ENCODE measurements at regions not wholly inside any gene's neighbourhood (a gene's known extent, or its start where the extent isn't known, plus 50 kb on each side); places are given as distances from the start of the nearest gene placed in this dataset.
"Not testable (repeated sequence)": the region's sequence is repeated elsewhere in the genome, so short reads cannot be mapped to it uniquely, and the experiment has no call there.

- H3K4me3 Mint-ChIP-seq (ENCODE audit: unreplicated experiment), result no peak overlapping the region
- no peak for DNase-seq (ENCODE audit: low spot score)
These were observed 153.5 kb upstream of the OR13F1 start for GRCh38 chr9:104350541-104350940.

DNA sequence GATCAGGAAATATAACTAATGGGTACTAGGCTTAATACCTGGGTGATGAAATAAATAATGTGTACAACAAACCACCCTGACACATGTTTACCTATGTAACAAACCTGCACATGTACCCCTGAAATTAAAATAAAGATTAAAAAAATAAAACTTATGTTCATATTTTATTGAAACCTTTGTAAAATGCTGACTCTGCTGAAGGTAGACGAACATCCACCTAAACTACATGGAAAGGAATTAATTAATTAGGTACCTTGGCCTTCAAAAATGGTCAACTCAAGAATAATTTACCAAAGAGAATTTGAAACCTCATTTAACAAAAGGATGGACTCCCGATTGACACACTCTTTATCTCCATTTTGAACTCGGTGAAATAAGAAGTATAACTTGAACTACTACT is 152.3 kb upstream of the OR13F1 start:
- Mint-ChIP-seq H3K36me3 (ENCODE audit: low read depth) (no peaks in the 10 kb centered on the region), H3K4me3 (ENCODE audit: unreplicated experiment) (no peak overlapping the region), H3K4me1 (ENCODE audit: low read depth) (no peaks in the 10 kb centered on the region), H3K27me3 (ENCODE audit: low read depth) (peaks cover 18% of the 10 kb centered on the region), H3K27ac (ENCODE audit: unreplicated experiment) (no peak overlapping the region), H3K9me3 (ENCODE audit: low read depth) (no peaks in the 10 kb centered on the region)
- DNase-seq (ENCODE audit: low spot score), result no peak
- no peak for TF ChIP-seq CTCF (IDR thresholded peaks at IDR 0.05)

More at GRCh38 chr9:104350541-104350940, 153.5 kb upstream of the OR13F1 start:
- no peak for TF ChIP-seq CTCF (IDR thresholded peaks at IDR 0.05)
- H3K4me1 Mint-ChIP-seq (ENCODE audit: low read depth), result no peaks in the 10 kb centered on the region
- peaks cover 18% of the 10 kb centered on the region for H3K27me3 Mint-ChIP-seq (ENCODE audit: low read depth)
- no peaks in the 10 kb centered on the region for H3K36me3 Mint-ChIP-seq (ENCODE audit: low read depth)
- H3K27ac Mint-ChIP-seq (ENCODE audit: unreplicated experiment), result no peak overlapping the region
- no peaks in the 10 kb centered on the region for H3K9me3 Mint-ChIP-seq (ENCODE audit: low read depth)

GRCh38 chr9:104361207-104361606 is 142.9 kb upstream of the OR13F1 start:
- no peak for DNase-seq (ENCODE audit: low spot score)
- Mint-ChIP-seq H3K4me3 (ENCODE audit: unreplicated experiment) (no peak overlapping the region), H3K9me3 (ENCODE audit: low read depth) (peaks cover 8% of the 10 kb centered on the region), H3K27ac (ENCODE audit: unreplicated experiment) (no peak overlapping the region), H3K36me3 (ENCODE audit: low read depth) (no peaks in the 10 kb centered on the region), H3K4me1 (ENCODE audit: low read depth) (no peaks in the 10 kb centered on the region), H3K27me3 (ENCODE audit: low read depth) (no peaks in the 10 kb centered on the region)
- no peak for TF ChIP-seq CTCF (IDR thresholded peaks at IDR 0.05)

- Mint-ChIP-seq H3K27me3 (ENCODE audit: low read depth) (peaks cover 2% of the 10 kb centered on the region), H3K4me1 (ENCODE audit: low read depth) (peaks cover 6% of the 10 kb centered on the region), H3K36me3 (ENCODE audit: low read depth) (no peaks in the 10 kb centered on the region), H3K4me3 (ENCODE audit: unreplicated experiment) (no peak overlapping the region), H3K27ac (ENCODE audit: unreplicated experiment) (no peak overlapping the region), H3K9me3 (ENCODE audit: low read depth) (peaks cover 8% of the 10 kb centered on the region)
- no peak for TF ChIP-seq CTCF (IDR thresholded peaks at IDR 0.05)
- no peak for DNase-seq (ENCODE audit: low spot score)
These were observed 141.1 kb upstream of the OR13F1 start for GRCh38 chr9:104362912-104363472.

DNA sequence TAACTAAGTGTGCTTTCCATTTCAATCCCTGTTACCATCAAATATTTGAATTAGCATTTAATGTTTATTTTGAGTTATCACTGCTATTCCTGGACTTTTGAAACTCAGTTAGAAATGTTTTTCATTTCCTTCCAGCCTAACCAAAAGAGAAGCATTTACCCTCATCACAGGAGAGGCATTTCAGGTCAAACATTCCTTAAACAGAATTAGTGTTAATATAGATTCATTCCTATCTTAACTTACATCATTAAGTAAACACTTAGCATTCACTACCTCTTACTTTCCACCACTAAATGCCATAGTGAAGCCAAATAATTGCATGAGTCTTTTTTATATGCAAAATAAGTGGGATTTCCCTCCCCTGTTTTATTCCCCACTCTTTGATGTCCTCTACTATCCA is 136.6 kb upstream of the OR13F1 start:
- Mint-ChIP-seq H3K27me3 (ENCODE audit: low read depth) (peaks cover 10% of the 10 kb centered on the region), H3K36me3 (ENCODE audit: low read depth) (no peaks in the 10 kb centered on the region), H3K9me3 (ENCODE audit: low read depth) (peaks cover 5% of the 10 kb centered on the region), H3K4me1 (ENCODE audit: low read depth) (peaks cover 6% of the 10 kb centered on the region), H3K27ac (ENCODE audit: unreplicated experiment) (no peak overlapping the region), H3K4me3 (ENCODE audit: unreplicated experiment) (no peak overlapping the region)
- TF ChIP-seq CTCF (IDR thresholded peaks at IDR 0.05), result no peak
- no peak for DNase-seq (ENCODE audit: low spot score)

DNA sequence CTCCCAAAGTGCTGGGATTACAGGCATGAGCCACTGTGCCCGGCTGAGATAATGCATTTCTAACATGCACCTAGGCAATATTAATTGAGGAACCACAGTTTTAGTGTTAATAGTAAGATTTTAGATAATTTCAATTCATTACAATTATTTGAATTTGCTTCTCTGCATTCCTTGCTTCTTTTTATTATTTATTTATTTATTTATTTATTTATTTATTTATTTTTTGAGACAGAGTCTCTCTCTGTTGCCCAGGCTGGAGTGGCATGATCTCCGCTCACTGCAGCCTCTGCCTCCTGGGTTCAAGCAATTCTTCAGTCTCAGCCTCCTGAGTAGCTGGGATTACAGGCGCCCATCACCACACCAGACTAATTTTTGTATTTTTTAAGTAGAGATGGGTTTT is 135.7 kb upstream of the OR13F1 start:
- DNase-seq (ENCODE audit: low spot score); H3K9me3 Mint-ChIP-seq (ENCODE audit: low read depth); H3K4me3 Mint-ChIP-seq (ENCODE audit: unreplicated experiment); H3K36me3 Mint-ChIP-seq (ENCODE audit: low read depth); H3K27ac Mint-ChIP-seq (ENCODE audit: unreplicated experiment); H3K4me1 Mint-ChIP-seq (ENCODE audit: low read depth): not testable (repeated sequence)
- peaks cover 15% of the 10 kb centered on the region for H3K27me3 Mint-ChIP-seq (ENCODE audit: low read depth)

All from chondrocyte (in vitro differentiated cells).